ENCODE measurements at regions not wholly inside any gene's neighbourhood (a gene's known extent, or its start where the extent isn't known, plus 50 kb on each side); places are given as distances from the start of the nearest gene placed in this dataset.
"Not testable (repeated sequence)": the region's sequence is repeated elsewhere in the genome, so short reads cannot be mapped to it uniquely, and the experiment has no call there.

DNA sequence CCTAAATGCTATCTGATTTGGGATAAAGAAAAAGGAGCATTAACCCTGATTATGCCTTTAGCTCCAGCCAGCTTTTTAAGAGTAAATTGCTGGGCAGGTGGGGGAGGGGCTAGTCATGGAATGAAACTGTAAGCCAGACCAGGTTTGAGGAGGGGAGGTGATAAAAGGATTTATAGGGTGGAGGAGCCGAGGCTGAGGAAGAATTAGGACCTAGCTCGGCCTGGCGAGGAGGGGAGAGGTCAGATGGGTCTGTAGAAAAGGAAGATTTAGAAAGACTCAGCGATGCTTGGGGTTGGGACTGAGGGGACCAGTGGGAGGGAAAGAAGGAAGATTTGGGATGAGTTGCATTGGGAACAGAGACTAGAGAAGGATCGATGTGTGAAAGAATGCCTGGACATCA is 583.8 kb upstream of the MDGA2 start:
- TF ChIP-seq, protein P1, sequence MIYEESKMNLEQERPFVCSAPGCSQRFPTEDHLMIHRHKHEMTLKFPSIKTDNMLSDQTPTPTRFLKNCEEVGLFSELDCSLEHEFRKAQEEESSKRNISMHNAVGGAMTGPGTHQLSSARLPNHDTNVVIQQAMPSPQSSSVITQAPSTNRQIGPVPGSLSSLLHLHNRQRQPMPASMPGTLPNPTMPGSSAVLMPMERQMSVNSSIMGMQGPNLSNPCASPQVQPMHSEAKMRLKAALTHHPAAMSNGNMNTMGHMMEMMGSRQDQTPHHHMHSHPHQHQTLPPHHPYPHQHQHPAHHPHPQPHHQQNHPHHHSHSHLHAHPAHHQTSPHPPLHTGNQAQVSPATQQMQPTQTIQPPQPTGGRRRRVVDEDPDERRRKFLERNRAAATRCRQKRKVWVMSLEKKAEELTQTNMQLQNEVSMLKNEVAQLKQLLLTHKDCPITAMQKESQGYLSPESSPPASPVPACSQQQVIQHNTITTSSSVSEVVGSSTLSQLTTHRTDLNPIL (CRISPR knock-in tag; IDR thresholded peaks at IDR 0.05; ENCODE audit: low read depth), result not testable (repeated sequence)
- not testable (repeated sequence) for TF ChIP-seq BACH2 (CRISPR knock-in tag; IDR thresholded peaks at IDR 0.05; ENCODE audit: borderline replicate concordance); ARNTL (CRISPR knock-in tag; IDR thresholded peaks at IDR 0.05; ENCODE audit: borderline replicate concordance, low read depth); TCF4 (CRISPR knock-in tag; IDR thresholded peaks at IDR 0.05; ENCODE audit: borderline replicate concordance); ZFP30 (CRISPR knock-in tag; IDR thresholded peaks at IDR 0.05); ISL1 (CRISPR knock-in tag; IDR thresholded peaks at IDR 0.05); RARB (CRISPR knock-in tag; IDR thresholded peaks at IDR 0.05); ZNF70 (CRISPR knock-in tag; IDR thresholded peaks at IDR 0.05); SNAI2 (CRISPR knock-in tag; IDR thresholded peaks at IDR 0.05); TOX (CRISPR knock-in tag; IDR thresholded peaks at IDR 0.05; ENCODE audit: borderline replicate concordance); ESRRG (CRISPR knock-in tag; IDR thresholded peaks at IDR 0.05)
- TF ChIP-seq, protein P2, sequence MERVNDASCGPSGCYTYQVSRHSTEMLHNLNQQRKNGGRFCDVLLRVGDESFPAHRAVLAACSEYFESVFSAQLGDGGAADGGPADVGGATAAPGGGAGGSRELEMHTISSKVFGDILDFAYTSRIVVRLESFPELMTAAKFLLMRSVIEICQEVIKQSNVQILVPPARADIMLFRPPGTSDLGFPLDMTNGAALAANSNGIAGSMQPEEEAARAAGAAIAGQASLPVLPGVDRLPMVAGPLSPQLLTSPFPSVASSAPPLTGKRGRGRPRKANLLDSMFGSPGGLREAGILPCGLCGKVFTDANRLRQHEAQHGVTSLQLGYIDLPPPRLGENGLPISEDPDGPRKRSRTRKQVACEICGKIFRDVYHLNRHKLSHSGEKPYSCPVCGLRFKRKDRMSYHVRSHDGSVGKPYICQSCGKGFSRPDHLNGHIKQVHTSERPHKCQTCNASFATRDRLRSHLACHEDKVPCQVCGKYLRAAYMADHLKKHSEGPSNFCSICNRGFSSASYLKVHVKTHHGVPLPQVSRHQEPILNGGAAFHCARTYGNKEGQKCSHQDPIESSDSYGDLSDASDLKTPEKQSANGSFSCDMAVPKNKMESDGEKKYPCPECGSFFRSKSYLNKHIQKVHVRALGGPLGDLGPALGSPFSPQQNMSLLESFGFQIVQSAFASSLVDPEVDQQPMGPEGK (CRISPR knock-in tag; IDR thresholded peaks at IDR 0.05; ENCODE audit: borderline replicate concordance), result not testable (repeated sequence)
- TF ChIP-seq, protein P3, sequence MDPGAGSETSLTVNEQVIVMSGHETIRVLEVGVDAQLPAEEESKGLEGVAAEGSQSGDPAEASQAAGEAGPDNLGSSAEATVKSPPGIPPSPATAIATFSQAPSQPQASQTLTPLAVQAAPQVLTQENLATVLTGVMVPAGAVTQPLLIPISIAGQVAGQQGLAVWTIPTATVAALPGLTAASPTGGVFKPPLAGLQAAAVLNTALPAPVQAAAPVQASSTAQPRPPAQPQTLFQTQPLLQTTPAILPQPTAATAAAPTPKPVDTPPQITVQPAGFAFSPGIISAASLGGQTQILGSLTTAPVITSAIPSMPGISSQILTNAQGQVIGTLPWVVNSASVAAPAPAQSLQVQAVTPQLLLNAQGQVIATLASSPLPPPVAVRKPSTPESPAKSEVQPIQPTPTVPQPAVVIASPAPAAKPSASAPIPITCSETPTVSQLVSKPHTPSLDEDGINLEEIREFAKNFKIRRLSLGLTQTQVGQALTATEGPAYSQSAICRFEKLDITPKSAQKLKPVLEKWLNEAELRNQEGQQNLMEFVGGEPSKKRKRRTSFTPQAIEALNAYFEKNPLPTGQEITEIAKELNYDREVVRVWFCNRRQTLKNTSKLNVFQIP (CRISPR knock-in tag; IDR thresholded peaks at IDR 0.05; ENCODE audit: borderline replicate concordance, low read depth), result not testable (repeated sequence)
- TF ChIP-seq, protein P4, sequence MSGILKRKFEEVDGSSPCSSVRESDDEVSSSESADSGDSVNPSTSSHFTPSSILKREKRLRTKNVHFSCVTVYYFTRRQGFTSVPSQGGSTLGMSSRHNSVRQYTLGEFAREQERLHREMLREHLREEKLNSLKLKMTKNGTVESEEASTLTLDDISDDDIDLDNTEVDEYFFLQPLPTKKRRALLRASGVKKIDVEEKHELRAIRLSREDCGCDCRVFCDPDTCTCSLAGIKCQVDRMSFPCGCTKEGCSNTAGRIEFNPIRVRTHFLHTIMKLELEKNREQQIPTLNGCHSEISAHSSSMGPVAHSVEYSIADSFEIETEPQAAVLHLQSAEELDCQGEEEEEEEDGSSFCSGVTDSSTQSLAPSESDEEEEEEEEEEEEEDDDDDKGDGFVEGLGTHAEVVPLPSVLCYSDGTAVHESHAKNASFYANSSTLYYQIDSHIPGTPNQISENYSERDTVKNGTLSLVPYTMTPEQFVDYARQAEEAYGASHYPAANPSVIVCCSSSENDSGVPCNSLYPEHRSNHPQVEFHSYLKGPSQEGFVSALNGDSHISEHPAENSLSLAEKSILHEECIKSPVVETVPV (CRISPR knock-in tag; IDR thresholded peaks at IDR 0.05), result not testable (repeated sequence)

All from SK-N-SH treated with all-trans-retinoic acid at 6 μM for 48 hours (cell line).